Esophagus (tissue), 2 donors: ENCODE measurements at regions not wholly inside any gene's neighbourhood (a gene's known extent, or its start where the extent isn't known, plus 50 kb on each side); places are given as distances from the start of the nearest gene placed in this dataset.

Experiments
- H3K27ac ChIP-seq, 2 donors: one replicate each; pipeline ENCODE4 v1.5.1; 2013; ENCODE audit warnings: low read depth in 2 of 2, mild to moderate bottlenecking in 2 of 2, inconsistent platforms in 1 of 2, low read length in 1 of 2, moderate library complexity in 1 of 2
- H3K27me3 ChIP-seq, 2 donors: one replicate each; pipeline ENCODE4 v1.6.1; 2013; ENCODE audit warnings: low read length in 2 of 2, control low read depth in 1 of 2, mild to moderate bottlenecking in 1 of 2; ENCODE audit not compliant: insufficient read depth in 2 of 2, control insufficient read depth in 1 of 2
- H3K36me3 ChIP-seq, 2 donors: one replicate each; pipeline ENCODE4 v1.6.1; 2013; ENCODE audit warnings: low read length in 1 of 2; ENCODE audit not compliant: control insufficient read depth in 2 of 2, insufficient read depth in 2 of 2
- H3K4me1 ChIP-seq, 2 donors: one replicate each; pipeline ENCODE4 v1.6.1; 2013; ENCODE audit warnings: low read length in 1 of 2; ENCODE audit not compliant: control insufficient read depth in 2 of 2, insufficient read depth in 2 of 2
- H3K4me3 ChIP-seq, 2 donors: one replicate each; pipeline ENCODE4 v1.5.1; 2013; ENCODE audit warnings: low read length in 2 of 2, mild to moderate bottlenecking in 2 of 2, low read depth in 1 of 2, moderate library complexity in 1 of 2
- H3K9me3 ChIP-seq, 2 donors: one replicate each; pipeline ENCODE4 v1.6.1; 2013; ENCODE audit warnings: mild to moderate bottlenecking in 2 of 2, low read depth in 1 of 2, low read length in 1 of 2, moderate library complexity in 1 of 2; ENCODE audit not compliant: control insufficient read depth in 2 of 2, insufficient read depth in 1 of 2
- whole genome bisulfite sequencing, 2 donors: extraction: QIAGEN DNeasy Blood & Tissue Kit; methylation state at CpG; one replicate each; pipeline ENCODE4 v1.1.7; 2013; 5-methylcytosine and 5-hydroxymethylcytosine counted together
- donor health status: healthy with polysubstance abuse.
- donor health status: Bipolar disorder and iron deficiency.

GRCh38 chr2:191567206-191567605 lies 110.7 kb upstream of the NABP1 start:
- Histone ChIP-seq H3K36me3 (no peaks in the 10 kb centered on the region), H3K27ac (no peak overlapping the region), H3K4me3 (no peak overlapping the region), H3K9me3 (no peaks in the 10 kb centered on the region), H3K27me3 (no peaks in the 10 kb centered on the region), H3K4me1 (no peaks in the 10 kb centered on the region)
- WGBS, 2 donors: 87 to 98% methylated on average over 3 of the region's 3 CpGs

DNA sequence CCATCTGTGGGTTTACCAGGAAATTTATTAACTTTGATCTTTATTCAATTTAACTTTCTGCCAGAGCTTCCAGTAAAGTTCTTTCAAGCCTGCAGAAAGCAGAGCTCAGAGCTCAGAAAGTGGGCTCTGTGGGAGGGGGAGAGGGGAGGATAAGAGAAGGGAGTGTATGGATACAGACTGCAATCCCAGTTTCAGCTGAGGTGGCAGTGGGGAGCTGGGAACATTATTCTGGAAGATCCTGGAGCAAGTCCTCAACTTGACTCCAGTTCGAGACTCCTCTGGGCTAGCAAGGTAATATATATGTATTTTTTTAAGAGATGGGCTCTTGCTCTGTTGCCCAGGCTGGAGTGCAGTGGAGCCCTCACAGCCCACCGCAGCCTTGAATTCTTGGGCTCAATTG lies 108.9 kb upstream of the NABP1 start:
- no peaks in the 10 kb centered on the region for H3K36me3 ChIP-seq
- H3K4me1 ChIP-seq: no peaks in the 10 kb centered on the region
- no peaks in the 10 kb centered on the region for H3K27me3 ChIP-seq
- no peak overlapping the region for H3K27ac ChIP-seq
- H3K9me3 ChIP-seq: no peaks in the 10 kb centered on the region
- no peak overlapping the region for H3K4me3 ChIP-seq
- WGBS, 2 donors: 71 to 82% methylated on average over 2 of the region's 2 CpGs

- WGBS, 2 donors: 20 to 28% methylated on average over 6 of the region's 6 CpGs
- Histone ChIP-seq H3K27ac (no peak overlapping the region), H3K36me3 (no peaks in the 10 kb centered on the region), H3K27me3 (no peaks in the 10 kb centered on the region), H3K9me3 (no peaks in the 10 kb centered on the region), H3K4me3 (no peak overlapping the region), H3K4me1 (no peaks in the 10 kb centered on the region)
Measured at GRCh38 chr2:191571163-191571769, 106.7 kb upstream of the NABP1 start.

GRCh38 chr2:191572319-191572718 lies 105.6 kb upstream of the NABP1 start:
- Histone ChIP-seq H3K9me3 (no peaks in the 10 kb centered on the region), H3K4me3 (no peak overlapping the region), H3K4me1 (no peaks in the 10 kb centered on the region), H3K27ac (no peak overlapping the region), H3K36me3 (no peaks in the 10 kb centered on the region), H3K27me3 (no peaks in the 10 kb centered on the region)
- WGBS, 2 donors: 87 to 89% methylated on average over 5 of the region's 5 CpGs

DNA sequence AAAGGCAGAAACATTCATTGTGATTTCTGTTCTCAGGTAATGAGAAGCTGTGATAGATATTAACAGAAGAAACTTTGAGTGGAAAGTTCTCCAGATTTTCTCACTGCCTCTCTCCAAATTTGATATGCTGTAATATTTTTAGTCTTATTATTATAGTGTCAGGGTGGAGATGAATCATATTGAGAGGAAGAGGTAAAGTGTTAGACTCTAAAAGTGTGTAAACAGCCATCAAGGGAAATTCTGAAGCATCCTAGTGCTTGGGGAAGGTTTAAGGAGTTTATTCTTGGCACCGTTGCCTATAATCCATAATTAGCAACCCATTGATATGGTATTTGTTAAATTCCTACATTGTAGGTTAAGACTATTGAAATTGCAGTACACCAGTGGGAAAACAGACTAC lies 104.7 kb upstream of the NABP1 start:
- WGBS, 2 donors: 50 to 71% methylated on average over 1 of the region's 1 CpG
- H3K4me1 ChIP-seq: no peaks in the 10 kb centered on the region
- no peak overlapping the region for H3K27ac ChIP-seq
- no peaks in the 10 kb centered on the region for H3K36me3 ChIP-seq
- no peaks in the 10 kb centered on the region for H3K27me3 ChIP-seq
- no peak overlapping the region for H3K4me3 ChIP-seq
- H3K9me3 ChIP-seq: no peaks in the 10 kb centered on the region

DNA sequence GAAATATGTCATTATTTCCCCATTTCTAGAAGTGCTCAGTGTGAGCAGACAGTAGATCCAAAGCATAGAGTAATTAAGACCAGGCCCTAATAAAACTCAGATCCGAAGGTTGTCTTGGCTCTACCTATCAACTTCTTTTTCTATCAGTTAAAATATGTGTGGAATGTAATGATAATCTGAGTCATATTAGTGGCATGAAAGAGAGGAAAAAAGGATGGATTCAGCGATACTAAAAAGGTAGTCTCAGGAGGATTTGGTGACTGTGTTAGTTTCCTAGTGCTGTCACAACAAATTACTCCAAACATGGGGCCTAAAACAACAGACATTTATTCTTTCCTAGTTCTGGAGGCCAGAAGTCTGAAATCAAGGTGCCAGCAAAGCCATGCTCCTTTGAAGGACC lies 103.7 kb upstream of the NABP1 start:
- no peaks in the 10 kb centered on the region for H3K27me3 ChIP-seq
- H3K27ac ChIP-seq: no peak overlapping the region
- H3K4me3 ChIP-seq: no peak overlapping the region
- no peaks in the 10 kb centered on the region for H3K36me3 ChIP-seq
- WGBS, 2 donors: 75 to 85% methylated on average over 2 of the region's 2 CpGs
- H3K9me3 ChIP-seq: no peaks in the 10 kb centered on the region
- no peaks in the 10 kb centered on the region for H3K4me1 ChIP-seq

- 74 to 86% methylated on average over 2 of the region's 2 CpGs for WGBS, 2 donors
- H3K36me3 ChIP-seq: no peaks in the 10 kb centered on the region
- no peaks in the 10 kb centered on the region for H3K4me1 ChIP-seq
- H3K27me3 ChIP-seq: no peaks in the 10 kb centered on the region
- H3K9me3 ChIP-seq: no peaks in the 10 kb centered on the region
- H3K27ac ChIP-seq: no peak overlapping the region
- H3K4me3 ChIP-seq: no peak overlapping the region
Measured at GRCh38 chr2:191577605-191578004, 100.3 kb upstream of the NABP1 start.

- H3K4me1 ChIP-seq: no peaks in the 10 kb centered on the region
- 66 to 68% methylated on average over 3 of the region's 3 CpGs for WGBS, 2 donors
- no peaks in the 10 kb centered on the region for H3K27me3 ChIP-seq
- H3K36me3 ChIP-seq: no peaks in the 10 kb centered on the region
- H3K4me3 ChIP-seq: no peak overlapping the region
- no peaks in the 10 kb centered on the region for H3K9me3 ChIP-seq
- no peak overlapping the region for H3K27ac ChIP-seq
Measured at GRCh38 chr2:191578031-191578430, 99.9 kb upstream of the NABP1 start.

- Histone ChIP-seq H3K27ac (no peak overlapping the region), H3K9me3 (no peaks in the 10 kb centered on the region), H3K4me1 (no peaks in the 10 kb centered on the region), H3K27me3 (no peaks in the 10 kb centered on the region), H3K36me3 (no peaks in the 10 kb centered on the region), H3K4me3 (no peak overlapping the region)
- WGBS, 2 donors: 86 to 87% methylated on average over 4 of the region's 4 CpGs
Measured at GRCh38 chr2:191580581-191580980, 97.4 kb upstream of the NABP1 start.

GRCh38 chr2:191581003-191581402 lies 96.9 kb upstream of the NABP1 start:
- Histone ChIP-seq H3K36me3 (no peaks in the 10 kb centered on the region), H3K4me3 (no peak overlapping the region), H3K27ac (no peak overlapping the region), H3K9me3 (no peaks in the 10 kb centered on the region), H3K27me3 (no peaks in the 10 kb centered on the region), H3K4me1 (no peaks in the 10 kb centered on the region)
